Peyer's patch (tissue), 4 donors: ENCODE measurements at regions not wholly inside any gene's neighbourhood (a gene's known extent, or its start where the extent isn't known, plus 50 kb on each side); places are given as distances from the start of the nearest gene placed in this dataset.

ENCODE experiments used
- CTCF ChIP-seq, 6 experiments: fragments of 450-650 bp in 4 of 6; fragments of 200-600 bp in 2 of 6; sonication (generic) in 1 of 6; IDR thresholded peaks; one replicate each; pipeline ENCODE4 v1.5.1; 2017 to 2019; ENCODE audit warnings: antibody characterized with exemption in 6 of 6, mild to moderate bottlenecking in 3 of 6, moderate library complexity in 1 of 6
- POLR2A ChIP-seq, 2 donors: fragments of 450-650 bp; IDR thresholded peaks; one replicate each; pipeline ENCODE4 v1.5.1; 2017; ENCODE audit warnings: antibody characterized with exemption in 2 of 2, mild to moderate bottlenecking in 2 of 2, moderate library complexity in 2 of 2

GRCh38 chr20:54714817-54715216 is 239.4 kb downstream of the DOK5 start:
- TF ChIP-seq CTCF (IDR thresholded peaks at IDR 0.05) (no peak), POLR2A (IDR thresholded peaks at IDR 0.05) (no peak)
